GM20431 (cell line): ENCODE measurements at regions not wholly inside any gene's neighbourhood (a gene's known extent, or its start where the extent isn't known, plus 50 kb on each side); places are given as distances from the start of the nearest gene placed in this dataset.

Experiments used
- in situ Hi-C: fragments of 300-500 bp; cut with MseI, MboI; formaldehyde crosslinking; loops from one replicate; pipeline ENCODE4 v1.15.0; 2020; ENCODE audit warnings: low sequenced_read_pairs; ENCODE audit not compliant: unreplicated experiment

DNA sequence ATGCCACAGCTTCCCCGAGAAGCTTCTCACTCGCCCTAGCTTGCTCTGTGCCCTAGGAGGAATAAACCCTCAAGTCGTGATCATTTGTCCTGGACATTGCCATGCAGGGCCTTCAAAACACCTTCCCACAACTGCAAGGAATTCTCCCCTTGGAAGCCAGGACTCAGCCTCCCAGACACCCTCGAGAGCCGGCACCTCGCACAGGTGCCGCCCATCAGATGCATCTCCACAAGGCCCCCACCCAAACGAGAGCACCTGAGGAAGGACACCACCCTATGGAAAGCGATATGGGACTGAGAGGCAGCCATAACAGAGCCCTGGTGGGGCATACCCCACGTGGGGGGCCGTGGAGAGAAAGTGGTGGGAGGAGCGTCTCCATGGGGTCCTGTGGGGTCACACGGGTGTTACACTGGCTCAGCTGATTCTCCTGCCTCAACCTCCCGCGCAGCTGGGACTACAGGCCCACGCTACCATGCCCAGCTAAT, 77.6 kb upstream of the FOXK1 start:
- in situ Hi-C loops: loop anchor here (25.0 kb wide), 2 partner anchors 158 to 483 kb away; no protein-coding TSS in a partner anchor

DNA sequence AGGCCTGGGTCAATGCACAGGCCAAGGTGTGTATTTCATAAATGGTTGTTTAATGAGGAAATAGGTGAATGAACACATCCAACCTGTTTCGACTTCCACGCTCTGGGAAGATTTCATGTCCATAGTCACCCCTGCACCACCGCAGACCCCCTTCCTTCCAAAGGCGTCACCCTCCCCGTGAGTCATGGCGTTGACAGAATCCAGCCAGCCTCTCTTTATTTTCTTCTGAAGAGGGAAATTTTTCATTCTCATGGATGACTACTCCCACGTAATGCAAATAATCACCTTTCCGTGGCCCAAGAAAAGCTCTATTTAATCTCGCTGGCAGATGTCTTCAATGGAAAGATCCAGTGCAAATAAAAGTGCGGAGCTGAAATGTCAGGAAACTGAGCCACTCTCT, 75.3 kb upstream of the FOXK1 start:
- in situ Hi-C loops: loop anchor here (25.0 kb wide), 2 partner anchors 156 to 481 kb away; no protein-coding TSS in a partner anchor

DNA sequence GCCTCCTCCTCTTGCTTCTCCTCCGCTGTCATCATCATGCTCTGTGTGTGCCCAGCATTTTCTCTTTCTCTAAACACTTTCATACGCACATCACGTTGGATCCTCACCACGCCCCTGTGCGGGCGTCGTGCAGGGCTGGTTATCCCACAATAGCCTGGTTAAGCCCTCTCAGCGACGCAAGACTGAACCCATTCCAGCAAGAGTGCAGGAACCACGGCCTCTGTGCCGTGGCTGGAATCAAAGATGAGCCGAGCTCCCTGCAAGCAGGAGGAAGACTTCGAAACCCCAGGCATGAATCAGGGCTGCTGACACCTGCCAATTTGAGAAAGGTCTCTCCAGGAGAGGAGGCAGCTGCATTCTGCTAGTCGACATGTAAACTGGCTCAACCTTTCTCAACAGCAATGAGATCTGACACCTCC, 74.8 kb upstream of the FOXK1 start:
- in situ Hi-C loops: loop anchor here (25.0 kb wide), 2 partner anchors 155 to 480 kb away; no protein-coding TSS in a partner anchor

DNA sequence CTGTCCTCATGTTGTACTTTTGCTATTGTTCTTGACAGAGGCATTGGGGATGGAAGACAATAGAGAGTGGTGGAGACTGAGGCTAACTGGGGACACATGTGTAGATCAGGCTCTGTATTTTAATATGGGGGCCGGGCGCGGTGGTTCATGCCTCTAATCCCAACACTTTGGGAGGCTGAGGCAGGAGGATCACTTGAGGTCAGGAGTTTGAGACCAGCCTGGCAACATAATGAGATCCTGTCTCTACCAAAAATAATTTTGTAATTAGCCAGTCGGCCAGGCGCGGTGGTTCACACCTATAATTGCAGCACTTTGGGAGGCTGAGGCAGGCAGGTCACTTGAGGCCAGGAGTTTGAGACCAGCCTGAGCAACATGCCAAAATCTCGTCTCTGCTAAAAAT, 72.5 kb upstream of the FOXK1 start:
- in situ Hi-C loops: loop anchor here (25.0 kb wide), 2 partner anchors 153 to 478 kb away; no protein-coding TSS in a partner anchor

DNA sequence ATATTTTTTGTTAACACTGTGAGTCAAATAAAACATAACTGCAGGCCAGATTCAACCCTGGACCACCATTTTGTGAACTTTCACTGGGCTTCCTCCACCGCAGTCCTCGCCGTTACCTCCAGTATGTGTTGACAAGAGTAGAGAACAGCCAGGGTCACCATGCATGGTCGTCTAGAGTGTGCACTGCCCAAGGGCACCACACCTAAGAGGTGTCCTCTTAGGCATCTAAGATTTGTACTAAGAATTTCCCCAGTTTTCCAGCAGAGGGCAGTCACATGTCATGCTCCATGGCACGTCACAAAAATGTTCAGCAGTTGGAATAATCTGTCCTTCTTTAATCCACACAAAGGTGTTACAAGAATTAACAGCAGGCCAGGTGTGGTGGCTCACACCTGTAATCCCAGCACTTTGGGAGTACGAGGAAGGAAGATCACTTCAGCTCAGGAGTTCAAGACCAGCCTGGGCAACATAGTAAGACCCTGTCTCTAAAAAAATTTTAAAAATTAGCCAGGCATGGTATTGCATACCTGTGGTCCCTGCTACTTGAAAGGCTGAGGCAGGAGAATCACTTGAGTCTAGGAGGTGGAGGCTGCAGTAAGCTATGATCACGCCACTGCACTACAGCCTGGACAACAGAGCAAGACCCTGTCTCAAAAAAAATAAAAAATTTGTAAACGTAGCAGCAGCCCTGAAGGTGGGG, 71.2 kb upstream of the FOXK1 start:
- in situ Hi-C loops: loop anchor here (25.0 kb wide), 2 partner anchors 151 to 476 kb away; no protein-coding TSS in a partner anchor

DNA sequence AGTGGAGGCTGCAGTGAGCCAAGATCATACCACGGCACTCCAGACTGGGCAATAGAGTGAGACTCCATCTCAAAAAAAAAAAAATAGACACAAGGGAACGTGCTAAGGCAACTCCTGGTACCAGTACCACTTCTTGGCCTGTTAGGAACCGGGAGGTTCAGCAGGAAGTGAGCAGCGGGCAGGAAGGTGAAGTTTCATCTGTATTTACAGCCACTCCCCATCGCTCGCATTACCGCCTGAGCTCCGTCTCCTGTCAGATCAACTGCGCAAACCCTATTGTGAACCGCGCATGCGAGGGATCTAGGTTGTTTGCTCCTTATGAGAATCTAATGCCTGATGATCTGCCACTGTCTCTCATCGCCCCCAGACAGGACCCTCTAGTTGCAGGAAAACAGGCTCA, 69.9 kb upstream of the FOXK1 start:
- in situ Hi-C loops: loop anchor here (25.0 kb wide), 2 partner anchors 150 to 475 kb away; no protein-coding TSS in a partner anchor

DNA sequence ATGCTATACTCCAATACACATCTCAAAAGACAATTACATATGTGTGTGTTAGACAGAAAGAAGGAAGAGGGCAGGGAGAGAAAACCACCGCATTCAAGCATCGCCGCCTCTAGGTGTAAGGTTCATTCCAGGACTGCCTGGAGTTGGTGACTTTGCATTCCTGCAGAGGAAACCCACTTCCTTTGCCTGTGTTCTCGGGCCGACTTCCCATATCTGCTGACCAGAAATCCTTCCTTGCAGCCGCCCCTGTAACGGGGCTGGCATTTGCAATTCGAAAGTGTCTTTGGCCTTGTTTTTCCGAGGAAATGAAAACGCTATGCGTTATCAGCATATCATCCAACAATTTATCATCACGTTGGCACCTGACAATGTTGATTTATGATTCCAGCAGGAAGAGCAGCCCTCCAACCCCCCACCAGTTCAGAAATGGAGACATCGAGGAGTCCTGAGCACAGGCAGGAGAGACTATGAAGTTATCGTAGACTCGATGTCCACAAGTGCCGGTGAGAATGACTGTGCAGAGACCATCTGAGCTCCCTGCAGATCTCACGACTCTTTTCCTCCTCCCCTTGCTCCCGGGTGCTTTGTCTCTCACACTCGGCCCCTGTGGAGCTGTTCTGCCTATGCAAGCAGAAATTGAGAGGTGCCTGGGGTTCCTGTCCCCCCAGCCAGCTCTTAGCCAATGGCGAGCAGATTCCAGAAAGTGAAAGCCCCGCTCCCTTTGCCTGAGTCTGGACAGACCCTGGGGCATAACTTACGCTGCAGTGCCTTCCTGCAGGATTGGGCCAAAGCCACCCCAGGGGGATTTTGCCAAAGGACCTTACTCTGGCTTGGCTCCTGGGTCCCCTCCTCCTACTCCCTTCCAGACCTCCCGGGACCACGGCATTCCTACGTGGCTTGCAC, 68.9 kb upstream of the FOXK1 start:
- in situ Hi-C loops: loop anchor here (25.0 kb wide), 2 partner anchors 149 to 474 kb away; no protein-coding TSS in a partner anchor

DNA sequence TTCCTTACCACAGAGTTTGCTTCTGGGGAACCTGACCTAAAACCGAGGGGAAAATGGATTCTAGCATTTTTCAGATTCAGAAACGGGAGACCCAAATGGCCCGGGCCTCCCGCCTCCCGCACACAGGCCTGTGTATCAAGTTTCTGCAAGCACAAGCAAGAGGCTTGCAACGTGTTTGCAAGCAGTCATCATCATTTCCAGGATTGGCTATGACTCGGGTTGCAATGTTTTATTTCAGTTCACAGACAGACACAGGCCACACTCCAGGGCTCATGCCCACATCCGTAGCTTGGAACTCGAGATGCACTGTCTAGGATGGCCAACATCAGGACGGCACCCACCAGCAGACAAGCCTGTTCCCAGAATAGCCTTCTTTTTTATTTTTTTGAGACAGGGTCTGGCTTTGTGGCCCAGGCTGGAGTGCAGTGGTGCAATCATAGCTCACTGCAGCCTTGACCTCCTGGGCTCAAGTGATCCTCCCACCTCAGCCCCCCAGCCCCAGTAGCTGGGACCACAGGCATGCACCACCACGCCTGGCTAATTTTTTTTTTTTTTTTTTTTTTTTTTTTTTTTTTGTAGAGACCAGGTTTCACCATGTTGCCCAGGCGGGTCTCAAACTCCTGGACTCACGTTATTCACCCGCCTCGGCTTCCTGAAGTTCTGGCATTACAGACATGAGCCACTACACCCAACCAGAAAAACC, 68.1 kb upstream of the FOXK1 start:
- in situ Hi-C loops: loop anchor here (25.0 kb wide), 2 partner anchors 148 to 473 kb away; no protein-coding TSS in a partner anchor

DNA sequence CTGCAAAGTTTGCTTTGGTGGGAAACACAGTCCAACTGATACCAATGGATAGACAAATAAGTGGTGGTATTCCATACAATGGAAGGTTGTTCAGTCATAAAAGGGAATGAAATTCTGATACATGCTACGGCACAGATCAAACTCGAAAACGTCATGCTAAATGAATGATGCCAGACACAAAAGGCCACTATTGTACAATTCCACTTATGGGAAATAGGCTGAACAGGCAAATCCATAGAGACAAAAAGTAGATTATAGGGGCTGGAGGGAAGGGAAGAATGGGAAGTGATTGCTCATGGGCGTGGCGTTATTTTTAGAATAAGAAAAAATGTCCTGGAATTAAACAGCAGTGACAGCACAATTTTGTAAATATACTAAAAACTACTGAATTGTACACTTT, 66.0 kb upstream of the FOXK1 start:
- in situ Hi-C loops: loop anchor here (25.0 kb wide), 2 partner anchors 146 to 471 kb away; no protein-coding TSS in a partner anchor

DNA sequence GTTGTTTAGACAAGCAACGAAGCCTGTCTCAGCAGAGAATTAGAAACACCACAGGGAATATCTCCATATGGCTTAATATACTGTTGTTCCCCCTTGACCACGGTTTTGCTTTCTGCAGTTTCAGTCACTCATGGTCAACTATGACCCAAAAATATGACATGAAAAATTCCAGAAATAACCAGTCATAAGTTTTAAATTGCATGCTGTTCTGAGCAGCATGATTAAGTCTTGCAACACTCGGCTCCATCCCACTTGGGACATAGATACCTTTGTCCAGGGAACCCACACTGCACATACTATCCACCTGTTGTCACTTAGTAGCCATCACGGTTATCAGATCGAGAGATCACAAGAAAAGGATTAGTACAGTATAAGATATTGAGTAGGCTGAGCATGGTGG, 60.7 kb upstream of the FOXK1 start:
- in situ Hi-C loops: loop anchor here (25.0 kb wide), 2 partner anchors 141 to 466 kb away; no protein-coding TSS in a partner anchor

DNA sequence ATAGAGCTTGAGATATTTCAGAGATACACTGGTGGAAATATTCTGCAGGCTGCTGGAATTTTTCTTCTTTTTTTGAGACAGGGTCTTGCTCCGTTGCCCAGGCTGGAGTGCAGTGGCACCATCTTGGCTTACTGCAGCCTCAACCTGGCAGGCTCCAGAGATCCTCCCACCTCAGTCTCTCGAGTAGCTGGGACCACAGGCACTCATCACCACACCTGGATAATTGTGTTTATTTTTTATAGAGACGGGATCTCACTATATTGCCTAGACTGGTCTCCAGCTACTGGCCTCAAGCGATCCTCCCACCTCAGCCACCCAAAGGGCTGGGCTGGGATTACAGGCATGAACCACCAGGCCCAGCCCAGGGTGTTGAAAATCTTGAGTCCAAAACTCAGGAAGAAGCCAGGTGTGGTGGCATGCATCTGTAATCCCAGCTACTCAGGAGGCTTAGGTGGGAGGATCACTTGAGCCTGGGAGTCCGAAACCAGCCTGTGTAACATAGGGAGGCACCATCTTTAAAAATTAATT, 55.7 kb upstream of the FOXK1 start:
- in situ Hi-C loops: no loop called here

DNA sequence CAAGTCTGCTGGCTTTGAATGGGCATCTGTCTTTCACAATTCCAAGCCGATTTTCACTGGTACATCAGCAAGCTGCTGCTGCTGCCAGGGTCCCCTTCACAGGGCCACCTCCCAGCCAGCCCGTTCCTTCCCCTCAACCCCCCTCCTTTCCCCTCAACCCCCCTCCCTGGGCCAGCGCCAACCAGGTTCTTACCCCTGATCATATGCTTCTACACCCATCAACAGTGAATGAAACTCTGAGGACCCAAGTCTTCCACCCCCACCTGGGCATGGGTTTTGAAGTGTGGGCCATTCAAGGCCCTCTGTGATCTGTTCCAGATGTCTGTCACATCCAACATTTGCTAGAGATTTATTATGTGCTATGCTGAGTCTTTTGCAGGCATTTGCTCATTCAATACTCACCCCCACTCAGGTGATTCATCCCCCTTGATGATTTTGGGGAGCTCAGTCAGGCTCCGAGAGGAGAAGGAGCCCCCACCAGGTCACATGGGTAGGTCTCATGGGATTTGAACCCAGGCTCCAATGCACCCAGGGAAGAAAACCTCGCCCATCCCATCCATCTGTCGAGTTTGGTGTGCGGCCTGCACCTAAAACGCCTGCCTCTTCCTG, 52.7 kb upstream of the FOXK1 start:
- in situ Hi-C loops: no loop called here

DNA sequence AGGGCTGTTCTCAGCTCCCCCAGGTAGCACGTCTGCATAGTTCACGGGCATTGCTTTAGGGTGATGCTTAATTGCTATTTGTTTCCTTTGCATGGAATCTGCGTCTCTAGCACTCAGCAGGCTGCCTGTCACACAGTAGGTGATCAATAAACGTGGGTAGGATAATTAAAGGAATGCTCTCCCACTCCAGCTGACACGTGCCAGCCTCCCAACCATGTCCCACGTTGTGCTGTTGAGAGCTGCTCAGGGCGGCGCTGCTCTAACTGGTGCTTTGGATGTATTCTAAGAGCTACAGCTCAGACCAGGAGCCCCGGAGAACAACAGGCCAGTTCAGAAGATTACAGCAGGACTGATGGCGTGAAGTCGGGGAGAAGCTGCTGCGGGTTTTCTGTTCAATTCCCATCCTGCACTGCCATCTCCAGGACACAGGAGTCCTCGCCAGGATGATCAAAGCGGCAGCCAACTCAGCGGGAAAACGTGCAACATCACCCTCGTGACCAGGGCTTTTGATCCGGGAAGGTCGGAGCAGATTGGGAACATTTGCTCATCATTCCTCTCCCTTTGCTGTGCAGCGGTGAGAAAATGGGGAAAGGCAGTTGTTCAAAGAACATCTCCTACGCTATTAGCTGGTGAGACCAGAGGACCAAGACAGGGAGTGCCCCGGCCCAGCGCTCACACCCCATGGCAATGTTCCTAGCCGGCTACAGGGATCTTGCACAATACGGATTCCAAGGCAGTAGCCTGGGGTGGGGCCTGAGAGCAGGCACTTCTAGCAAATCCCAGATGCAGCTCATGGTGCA, 50.5 kb upstream of the FOXK1 start:
- in situ Hi-C loops: no loop called here
